ENCODE measurements at regions not wholly inside any gene's neighbourhood (a gene's known extent, or its start where the extent isn't known, plus 50 kb on each side); places are given as distances from the start of the nearest gene placed in this dataset.
"Not testable (repeated sequence)": the region's sequence is repeated elsewhere in the genome, so short reads cannot be mapped to it uniquely, and the experiment has no call there.

DNA sequence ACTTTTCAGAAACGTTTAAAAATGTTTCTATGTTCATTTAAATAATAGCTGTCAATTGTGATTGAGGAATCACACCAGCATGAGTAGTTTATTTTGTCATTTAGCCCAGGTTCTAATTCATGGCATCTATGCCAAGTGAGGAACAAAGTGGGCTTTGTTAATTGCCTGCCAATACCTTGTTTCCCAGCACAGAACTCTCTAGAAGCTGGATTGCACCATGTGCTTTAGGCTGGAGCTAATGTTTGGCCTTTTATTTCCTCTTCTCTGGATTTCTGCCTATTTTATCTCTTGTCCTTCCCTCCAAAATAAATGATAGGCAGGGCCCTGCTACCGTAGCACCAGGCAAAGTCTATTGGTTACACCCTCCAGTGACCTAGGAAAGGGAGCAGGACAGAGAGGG lies 109.9 kb upstream of the ITGB1 start:
- no peak for DNase-seq (ENCODE audit: low spot score)

DNA sequence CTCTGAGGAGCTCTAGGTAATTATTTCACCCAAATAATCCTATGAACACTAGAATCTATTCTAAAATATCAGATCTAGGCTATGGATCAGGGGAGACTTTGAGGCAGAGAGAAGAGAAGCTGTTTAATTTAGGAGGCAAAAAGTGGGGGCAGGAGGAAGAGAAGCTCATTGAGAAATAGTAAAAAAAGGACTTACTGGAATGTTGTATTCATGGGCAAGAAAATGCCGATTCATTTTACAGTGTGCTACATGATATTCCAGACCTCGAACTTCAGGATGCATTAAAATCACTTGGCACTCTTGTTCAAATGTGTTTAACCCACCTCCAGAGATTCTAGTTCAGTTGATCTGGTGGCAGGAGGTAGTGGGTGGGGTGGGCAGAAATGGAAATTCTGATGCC lies 109.5 kb upstream of the ITGB1 start:
- DNase-seq (ENCODE audit: low spot score), result no peak

DNA sequence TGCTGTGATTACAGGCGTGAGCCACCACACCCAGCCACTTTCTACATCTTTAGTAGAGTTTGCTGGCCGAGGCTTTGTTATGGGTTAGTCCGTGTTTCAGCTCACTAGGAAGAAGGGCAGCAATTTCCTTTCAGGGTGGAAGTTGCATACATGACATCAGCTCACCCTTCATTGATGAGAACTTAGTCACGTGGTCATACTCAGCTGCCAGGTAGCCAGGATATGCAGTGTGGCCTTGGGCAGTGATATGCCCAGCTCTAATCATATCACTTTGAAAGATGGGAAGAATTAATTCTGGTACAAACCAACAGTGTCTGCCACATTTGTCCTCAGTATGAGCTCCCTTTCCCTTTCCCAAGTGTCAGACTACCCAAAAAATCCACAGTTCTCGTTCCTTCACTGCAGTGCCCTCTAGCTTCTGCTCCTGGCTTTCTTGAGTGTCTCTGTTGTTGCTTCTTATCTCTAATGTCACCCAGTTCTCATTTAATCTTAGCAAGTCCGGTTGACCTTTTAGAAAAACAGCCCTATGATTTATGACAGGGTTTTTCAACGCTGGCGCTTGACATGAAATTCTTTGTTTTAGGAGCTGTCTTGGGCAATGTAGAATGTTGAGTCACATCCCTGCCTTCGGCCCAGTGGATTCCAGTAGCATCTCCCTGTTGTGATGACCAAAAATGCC lies 108.7 kb upstream of the ITGB1 start:
- no peak for DNase-seq (ENCODE audit: low spot score)

DNA sequence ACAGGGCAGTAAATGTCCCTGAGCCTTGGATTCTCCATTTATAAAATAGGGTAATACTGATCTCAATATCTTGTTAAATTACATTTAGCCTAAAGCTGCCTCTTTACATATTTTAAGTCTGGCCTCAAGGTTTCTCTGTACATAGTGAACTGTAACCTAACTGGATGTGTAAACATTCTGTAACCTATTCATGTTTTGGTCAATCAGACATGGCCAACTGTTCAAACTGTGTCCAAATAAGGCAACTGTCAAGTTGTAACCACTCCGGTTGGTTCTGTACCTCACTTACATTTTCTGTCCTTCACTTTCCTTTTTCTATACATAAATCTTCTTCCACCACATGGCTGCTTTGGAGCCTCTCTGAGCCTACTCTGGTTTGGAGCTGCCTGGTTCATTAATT lies 107.1 kb upstream of the ITGB1 start:
- no peak for DNase-seq (ENCODE audit: low spot score)

DNA sequence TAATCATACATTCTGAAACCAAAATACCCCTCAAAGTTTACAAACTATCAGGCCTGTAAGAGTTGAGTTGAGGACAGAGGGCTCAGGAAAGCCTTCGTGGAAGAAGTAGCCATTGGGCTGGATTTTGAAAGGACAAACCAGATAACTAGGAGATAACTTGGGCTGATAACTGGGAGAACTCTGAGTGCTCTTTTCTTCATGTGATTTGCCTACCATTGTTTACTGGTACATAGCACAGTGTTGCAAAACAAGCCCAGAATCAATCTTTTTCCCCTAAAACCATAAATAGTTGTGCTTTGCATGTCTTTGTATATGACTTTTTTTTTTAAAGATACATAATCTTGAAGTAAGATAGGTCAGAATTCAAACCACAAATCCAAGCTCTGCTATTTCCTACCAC lies 106.7 kb upstream of the ITGB1 start:
- DNase-seq (ENCODE audit: low spot score), result no peak

DNA sequence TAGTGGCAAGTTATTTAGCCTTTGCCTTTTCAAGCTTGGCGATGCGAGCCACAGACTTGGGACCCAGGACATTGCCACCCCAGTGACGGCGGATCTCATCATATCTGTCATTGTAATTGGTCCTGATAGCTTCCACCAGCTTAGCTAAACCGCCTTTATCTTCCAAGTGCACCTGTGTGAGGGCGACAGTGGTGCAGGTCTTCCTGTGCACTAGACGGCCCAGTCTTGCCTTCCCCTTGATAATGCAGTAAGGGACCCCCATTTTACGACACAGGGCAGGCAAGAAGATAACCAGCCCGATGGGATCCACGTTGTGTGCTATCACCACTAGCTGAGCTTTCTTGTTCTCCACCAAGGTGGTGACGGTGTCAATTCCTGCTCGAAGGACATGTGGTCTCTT lies 99.6 kb upstream of the ITGB1 start:
- no peak for DNase-seq (ENCODE audit: low spot score)

DNA sequence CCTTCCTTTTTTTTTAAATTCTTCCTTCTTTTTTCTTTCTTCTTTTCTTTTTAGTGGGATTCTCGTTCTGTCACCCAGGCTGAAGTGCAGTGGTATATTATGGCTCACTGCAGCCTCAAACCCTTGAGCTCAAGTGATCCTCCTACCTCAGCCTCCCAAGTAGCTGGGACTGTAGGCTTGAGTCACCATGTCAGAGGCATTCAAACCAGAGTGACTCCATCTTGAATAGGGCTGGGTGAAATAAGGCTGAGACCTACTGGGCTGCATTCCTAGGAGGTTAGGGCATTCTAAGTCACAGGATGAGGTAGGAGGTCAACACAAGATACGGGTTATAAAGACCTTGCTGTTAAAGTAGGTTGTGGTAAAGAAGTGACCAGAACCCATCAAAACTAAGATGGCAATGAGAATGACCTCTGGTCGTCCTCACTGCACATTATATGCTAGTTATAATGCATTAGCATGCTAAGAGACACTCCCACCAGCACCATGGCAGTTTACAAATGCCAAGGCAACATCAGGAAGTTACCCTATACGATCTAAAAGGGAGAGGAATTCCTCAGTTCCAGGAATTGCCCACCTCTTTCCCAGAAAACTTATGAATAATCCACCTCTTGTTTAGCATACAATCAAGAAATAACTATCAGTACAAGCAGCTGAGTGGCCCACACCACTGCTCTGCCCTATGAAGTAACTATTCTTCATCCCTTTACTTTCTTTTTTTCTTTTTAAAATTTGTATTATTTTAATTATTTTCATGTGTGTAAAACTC lies 99.0 kb upstream of the ITGB1 start:
- no peak for DNase-seq (ENCODE audit: low spot score)

DNA sequence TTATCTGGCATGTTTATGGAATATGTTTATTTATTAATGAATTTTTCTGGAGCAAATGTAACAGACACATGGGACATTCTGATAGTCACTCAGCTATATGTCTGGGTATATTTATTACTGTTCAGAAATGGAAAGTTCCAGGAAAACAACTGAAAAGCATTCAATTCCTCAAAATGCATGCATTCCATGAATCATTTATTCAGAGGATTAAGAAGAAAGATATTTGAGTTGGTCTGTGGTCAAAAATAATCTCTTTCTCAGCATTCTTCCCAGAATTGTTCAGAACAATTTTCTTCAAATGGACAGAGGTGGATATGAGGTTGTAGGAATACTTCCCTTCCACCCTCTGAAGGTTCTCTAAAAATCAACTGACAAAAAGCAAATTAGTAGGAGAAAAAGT lies 97.6 kb upstream of the ITGB1 start:
- DNase-seq (ENCODE audit: low spot score), result no peak

DNA sequence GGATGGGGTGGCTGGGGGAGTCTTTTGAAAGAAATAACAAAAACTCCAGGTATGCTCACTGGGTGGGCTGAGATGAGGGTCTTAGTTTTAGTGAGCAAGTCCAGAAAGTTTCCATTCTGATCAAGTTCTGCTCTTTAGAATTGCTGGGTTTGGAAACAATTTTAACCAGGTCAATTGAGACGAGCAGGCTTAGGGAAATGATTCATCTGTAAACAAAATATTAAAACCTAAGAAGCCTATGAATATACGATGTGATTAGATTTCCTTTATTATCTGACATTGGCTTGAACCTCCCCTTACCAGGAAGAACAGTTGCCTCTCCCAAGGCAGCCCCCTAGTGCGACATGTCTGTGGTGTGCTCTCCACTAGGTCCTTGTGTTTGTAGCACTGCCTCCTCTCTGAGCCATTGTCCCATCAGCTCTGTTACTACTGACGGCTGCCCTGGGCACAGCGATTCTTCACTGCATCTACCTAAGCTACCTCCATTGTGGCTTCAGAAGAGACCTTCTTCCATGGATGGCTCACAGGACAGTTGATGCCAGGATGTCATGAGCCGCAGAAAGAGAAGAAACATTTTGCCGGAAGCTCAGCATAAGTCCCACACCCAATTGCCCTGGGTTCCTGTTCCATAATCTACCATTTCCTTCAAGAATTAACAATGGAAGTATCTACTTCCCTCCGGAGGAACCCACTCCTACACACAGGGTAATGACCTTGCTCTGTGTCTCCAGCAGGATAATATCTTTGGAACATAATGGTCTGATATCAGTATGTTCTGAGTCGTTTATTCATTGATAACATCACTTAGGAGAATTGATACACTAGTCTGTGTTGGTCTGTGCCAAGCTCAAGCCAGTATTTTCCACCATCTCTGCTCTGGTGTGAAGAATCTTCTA lies 95.1 kb upstream of the ITGB1 start:
- DNase-seq (ENCODE audit: low spot score), result no peak

DNA sequence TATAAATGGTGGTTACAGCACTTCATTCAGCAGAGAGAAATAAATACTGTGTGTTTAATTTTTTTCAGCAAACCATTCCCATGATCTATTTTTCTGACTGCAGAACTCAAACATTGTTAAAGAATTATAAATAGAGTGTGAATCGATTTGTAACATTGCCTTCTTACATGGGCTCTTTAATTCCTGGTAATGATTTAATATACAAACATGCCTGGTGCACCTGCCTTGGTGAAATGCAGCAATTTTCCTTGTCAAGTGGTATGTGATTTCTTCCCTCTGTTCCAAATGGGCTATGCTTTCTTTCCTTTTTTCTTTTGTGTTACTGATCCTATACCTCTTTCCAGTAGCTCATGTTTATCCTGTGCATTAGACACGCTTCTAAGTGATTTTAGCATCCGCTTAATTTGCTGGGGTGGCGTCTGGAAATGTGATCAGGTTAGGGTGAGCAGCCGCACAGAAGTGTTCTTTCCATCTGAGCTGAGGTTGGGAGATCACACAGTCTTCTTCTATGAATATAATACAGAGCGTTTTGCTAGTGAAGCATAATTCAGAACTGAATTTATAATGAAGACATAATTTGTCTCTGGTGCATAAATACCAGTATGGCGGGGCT lies 94.3 kb upstream of the ITGB1 start:
- DNase-seq (ENCODE audit: low spot score), result no peak

DNA sequence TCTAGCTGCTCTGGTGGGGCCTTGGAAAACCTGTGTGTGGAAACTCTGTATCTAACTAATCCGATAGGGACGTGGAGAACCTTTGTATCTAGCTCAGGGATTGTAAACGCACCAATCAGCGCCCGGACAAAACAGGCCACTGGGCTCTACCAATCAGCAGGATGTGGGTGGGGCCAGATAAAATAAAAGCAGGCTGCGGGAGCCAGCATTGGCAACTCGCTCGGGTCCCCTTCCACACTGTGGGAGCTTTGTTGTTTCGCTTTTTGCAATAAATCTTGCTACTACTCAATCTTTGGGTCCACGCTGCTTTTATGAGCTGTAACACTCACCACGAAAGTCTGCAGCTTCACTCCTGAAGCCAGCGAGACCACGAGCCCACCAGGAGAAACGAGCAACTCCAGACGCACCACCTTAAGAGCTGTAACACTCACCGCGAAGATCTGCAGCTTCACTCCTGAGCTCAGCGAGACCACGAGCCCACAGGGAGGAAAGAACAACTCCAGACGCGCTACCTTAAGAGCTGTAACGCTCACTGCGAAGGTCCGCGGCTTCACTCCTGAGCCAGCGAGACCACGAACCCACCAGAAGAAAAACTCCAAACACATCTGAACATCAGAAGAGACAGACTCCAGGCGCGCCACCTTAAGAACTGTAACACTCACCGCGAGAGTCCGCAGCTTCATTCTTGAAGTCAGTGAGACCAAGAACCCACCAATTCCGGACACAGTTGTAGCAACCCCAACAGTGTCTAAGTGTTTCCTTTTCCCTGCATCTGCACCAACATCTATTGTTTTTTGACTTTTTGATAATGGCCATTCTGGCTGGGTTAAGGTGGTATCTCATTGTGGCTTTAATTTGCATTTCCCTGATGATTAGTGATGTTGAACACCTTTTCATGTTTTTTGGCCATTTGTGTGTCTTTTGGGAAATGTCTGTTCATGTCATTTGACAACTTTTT lies 92.2 kb upstream of the ITGB1 start:
- DNase-seq (ENCODE audit: low spot score), result not testable (repeated sequence)

DNA sequence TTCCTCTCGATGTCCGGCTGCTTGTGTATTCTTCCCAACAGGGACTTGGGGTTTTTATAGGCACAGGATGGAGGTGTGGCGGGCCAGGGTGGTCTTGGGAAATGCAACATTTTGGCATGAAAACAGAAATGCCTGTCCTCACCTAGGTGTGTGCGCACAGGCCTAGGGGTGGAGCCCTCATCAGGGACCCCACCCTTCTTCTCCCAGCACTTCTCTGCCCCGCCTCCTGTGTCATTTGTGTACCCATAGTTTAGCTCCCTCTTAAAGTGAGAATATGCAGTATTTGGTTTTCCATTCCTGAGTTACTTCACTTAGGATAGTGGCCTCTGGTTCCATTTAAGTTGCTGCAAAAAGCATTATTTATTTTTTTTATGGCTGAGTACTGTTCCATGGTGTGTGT lies 90.2 kb upstream of the ITGB1 start:
- DNase-seq (ENCODE audit: low spot score), result no peak

DNA sequence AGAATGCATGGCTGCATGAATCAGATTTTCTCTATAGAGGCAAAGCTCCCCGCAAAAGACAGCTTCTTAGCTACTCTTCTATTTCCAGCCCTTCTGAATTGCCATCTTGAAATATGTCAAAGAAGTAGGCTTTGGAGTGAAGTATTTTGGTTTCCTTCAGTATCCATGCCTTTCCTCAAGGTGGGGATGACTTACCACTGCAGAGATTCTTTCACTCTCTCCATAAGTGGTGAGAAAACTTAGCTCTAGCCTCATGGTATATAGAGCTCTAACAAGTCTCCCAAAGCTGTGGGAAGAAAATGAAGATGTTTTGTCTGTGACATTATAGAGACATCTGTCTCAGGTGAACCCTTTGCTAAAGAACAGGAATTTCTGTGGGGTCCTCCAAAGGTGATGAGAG lies 89.6 kb upstream of the ITGB1 start:
- DNase-seq (ENCODE audit: low spot score), result no peak

DNA sequence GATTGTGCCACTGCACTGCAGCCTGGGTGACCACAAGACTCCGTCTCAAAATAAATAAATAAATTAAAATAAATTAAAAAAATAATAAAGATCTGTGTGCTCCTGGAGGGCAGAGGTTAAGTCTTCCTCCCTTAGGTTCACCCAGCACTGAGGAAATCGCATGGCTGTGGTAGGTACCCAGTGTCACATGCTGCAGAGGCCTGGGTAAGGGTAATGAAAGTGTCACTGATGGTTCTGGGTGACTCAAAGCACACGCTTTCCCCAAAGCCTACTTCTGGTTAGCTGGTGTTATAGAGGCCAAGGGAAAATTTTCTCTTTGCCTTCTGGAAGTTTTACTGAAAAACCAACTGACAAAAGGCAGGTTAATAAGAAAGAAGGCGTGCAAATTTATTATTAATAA lies 88.8 kb upstream of the ITGB1 start:
- DNase-seq (ENCODE audit: low spot score), result no peak

DNA sequence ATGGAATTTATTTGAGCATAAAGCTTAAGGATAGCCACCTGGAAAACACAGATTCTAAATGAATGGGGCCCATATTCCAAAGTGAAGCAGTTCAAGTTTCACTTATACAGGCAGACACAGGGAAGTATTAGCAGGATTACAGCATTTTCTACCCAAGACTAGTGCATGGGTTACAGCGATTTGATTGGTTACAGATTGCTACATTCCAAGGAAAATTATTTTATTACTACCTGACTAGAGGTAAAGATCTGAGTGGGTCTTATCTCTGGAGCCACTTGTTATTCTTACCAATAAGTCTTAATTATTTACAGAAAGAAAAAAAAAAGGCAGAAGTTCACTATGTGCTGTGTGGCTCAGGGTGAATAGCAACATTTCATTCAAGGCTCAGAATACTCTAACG lies 87.4 kb upstream of the ITGB1 start:
- no peak for DNase-seq (ENCODE audit: low spot score)

DNA sequence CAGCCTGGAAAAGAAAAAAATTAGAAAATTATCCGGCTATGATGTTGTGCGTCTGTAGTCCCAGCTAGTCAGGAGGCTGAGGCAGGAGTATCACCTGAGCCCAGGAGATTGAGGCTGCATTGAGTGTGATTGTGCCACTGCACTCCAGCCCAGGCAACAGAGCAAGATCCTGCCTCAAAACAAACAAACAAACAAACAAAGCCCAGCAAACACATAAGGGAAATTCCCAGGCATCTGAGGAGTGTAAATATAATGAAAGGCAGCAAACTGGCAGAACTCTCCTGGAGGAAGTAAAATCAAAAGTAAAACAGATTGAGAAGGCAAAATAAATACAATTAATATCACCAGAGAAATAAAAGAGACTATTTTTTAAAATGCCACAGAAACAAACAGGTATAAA lies 84.5 kb upstream of the ITGB1 start:
- DNase-seq (ENCODE audit: low spot score), result no peak

DNA sequence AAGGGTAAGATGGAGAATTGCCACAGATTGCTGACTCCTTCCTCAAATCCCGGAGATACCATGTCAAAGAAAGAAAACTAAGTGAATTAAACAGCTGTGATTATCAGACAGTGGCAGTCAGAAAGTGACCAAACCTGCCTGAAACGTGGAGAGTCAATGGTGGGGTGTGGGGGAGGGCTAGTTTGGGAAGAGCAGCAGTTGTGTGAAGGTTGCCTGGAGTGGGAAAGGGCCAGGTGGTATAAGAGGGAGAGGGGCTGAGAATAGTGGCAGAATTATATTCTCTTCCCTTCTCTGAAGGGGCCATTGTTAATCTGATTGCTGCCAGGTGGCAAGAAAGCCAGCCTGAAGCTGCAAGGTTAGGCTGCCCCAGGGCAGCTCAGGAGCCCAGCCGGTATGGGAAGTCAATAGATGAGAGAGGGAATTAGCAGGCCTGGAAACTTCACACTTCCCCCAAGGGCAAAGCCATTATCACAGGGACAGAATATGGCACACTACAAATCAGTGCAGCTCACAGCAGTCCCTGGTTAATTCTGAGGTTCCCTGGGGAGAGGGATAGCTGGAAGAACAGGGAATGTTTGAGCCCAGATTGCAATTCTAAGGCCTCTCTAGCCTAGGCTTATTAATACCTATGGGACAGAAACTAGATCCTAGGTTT lies 83.9 kb upstream of the ITGB1 start:
- DNase-seq (ENCODE audit: low spot score), result no peak

DNA sequence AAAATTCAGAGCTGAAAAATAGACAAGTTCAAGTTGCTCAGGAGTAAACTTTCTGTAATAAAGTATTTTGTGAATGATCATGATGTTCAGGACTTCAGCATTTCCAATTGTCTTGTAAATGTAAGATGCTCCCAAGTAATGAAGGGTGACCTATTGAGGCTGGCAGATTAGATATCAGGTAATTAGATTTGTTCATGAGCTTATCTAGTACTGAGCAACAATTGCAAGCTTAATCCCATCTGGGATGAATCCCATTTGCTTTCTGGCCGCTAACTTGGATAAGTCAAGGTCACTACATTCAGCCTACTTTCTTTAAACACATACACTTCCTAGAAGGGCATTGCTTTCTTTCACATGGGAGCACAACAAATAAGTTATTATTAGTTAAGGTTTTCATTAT lies 82.4 kb upstream of the ITGB1 start:
- DNase-seq (ENCODE audit: low spot score), result no peak

DNA sequence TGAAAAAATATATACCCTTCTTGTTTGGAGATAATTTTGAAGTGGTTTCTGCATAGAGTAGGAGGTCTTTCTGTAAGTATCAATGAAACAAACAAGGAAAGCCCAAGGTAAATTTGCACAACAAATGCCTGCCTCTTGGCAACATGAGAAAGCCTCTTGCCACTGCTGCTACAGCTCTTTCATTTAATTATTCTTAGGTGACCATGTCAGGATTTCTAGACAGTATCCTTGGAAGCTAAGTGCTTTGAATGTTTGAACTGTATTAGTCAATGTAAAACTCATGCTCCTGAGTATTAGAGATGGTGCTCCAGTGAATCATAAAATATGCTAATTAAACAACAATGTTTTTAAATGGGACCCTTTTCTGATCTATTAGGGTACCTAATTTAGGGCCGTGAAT lies 81.2 kb upstream of the ITGB1 start:
- no peak for DNase-seq (ENCODE audit: low spot score)

DNA sequence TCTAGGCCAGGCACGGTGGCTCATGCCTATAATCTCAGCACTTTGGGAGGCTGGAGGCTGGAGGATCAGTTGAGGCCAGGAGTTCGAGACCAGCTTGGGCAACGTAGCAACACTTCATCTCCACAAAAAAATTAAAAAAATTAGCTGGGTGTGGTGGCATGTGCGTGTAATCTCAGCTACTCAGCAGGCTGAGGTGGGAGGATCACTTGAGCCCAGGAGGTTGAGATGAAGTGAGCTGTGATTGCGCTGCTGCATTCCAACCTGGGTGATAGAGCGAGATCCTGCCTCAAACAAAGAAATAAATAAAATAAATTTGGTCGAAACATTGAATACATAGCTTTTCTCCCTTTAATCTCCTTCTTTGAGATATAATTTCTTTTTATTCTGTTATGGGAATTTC lies 80.6 kb upstream of the ITGB1 start:
- DNase-seq (ENCODE audit: low spot score), result no peak

DNA sequence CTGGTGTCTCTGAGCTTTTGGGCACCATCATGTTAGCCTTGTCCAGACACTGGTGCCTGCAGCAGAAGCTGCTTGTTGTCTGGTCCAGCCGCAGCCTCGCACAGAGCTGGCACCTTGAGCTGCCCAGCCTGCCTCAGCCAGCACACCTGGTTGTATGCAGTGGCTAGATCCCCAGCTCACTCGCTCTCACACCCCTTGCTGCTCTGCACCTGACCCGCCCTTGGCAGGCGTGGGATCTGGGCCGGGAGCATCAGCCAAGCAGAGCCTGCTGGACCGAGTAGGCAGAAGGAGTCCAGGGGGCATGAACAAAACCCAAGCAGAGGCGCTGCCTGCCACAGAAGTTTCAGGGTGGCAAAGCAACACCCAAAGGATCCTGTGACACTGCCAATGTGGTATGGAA lies 79.7 kb upstream of the ITGB1 start:
- no peak for DNase-seq (ENCODE audit: low spot score)
